ENCODE measurements at regions not wholly inside any gene's neighbourhood (a gene's known extent, or its start where the extent isn't known, plus 50 kb on each side); places are given as distances from the start of the nearest gene placed in this dataset.

- Histone ChIP-seq H3K4me1 (peaks cover 0 to 6% (median 1%) of the 10 kb centered on the region in 12 donors), H3K9me3 (no peaks in the 10 kb centered on the region), H3K27me3 (peaks cover 0 to 6% (median 0%) of the 10 kb centered on the region in 9 donors), H3K4me3 (peak overlapping the region in 11 of 12 donors; percentile 37 to 59 (median 57)), H3K36me3 (no peaks in the 10 kb centered on the region), H3K27ac (peak overlapping the region in 1 of 12 donors; percentile 0)
- TF ChIP-seq, protein P1, sequence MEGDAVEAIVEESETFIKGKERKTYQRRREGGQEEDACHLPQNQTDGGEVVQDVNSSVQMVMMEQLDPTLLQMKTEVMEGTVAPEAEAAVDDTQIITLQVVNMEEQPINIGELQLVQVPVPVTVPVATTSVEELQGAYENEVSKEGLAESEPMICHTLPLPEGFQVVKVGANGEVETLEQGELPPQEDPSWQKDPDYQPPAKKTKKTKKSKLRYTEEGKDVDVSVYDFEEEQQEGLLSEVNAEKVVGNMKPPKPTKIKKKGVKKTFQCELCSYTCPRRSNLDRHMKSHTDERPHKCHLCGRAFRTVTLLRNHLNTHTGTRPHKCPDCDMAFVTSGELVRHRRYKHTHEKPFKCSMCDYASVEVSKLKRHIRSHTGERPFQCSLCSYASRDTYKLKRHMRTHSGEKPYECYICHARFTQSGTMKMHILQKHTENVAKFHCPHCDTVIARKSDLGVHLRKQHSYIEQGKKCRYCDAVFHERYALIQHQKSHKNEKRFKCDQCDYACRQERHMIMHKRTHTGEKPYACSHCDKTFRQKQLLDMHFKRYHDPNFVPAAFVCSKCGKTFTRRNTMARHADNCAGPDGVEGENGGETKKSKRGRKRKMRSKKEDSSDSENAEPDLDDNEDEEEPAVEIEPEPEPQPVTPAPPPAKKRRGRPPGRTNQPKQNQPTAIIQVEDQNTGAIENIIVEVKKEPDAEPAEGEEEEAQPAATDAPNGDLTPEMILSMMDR (IDR thresholded peaks at IDR 0.05) = peak; percentile 55 to 94 (median 82)
- no peak for TF ChIP-seq POLR2A (IDR thresholded peaks at IDR 0.05)
- intact Hi-C loops (cut with DNase I) = loop anchor here in 7 of 10 donors (5.0 to 10.0 kb wide), 7 partner anchors 89 to 484 kb away; partner anchors contain the start of gene ANXA2R (in 3 of the 7)
- peak; percentile 91 to 95 (median 94) for ATAC-seq
- 8 to 11% (median 9%) methylated on average over 30 of the region's 30 CpGs for WGBS, 4 donors
- peak; percentile 87 to 94 (median 92) for DNase-seq
Measured at GRCh38 chr5:42908509-42909488, 97.1 kb upstream of the SELENOP start.

DNA sequence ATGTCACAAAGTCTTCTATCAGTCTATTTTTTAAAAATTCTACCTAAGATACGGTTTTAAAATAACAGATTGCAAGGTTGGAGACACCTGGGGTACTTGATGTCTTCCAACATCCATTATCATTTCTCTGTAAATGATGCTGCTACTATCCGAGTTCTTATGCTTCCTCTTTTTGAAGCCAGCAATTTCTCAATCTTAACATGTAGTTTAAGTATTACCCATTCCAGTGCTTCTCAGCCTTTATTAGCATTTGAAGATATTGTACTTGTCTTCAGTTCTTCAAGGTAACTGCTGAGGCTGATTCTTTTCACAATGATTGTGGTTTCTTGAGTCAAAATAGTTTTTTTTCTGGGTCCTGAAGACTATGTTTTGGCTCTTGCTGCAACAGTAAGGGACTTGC, 96.4 kb upstream of the SELENOP start:
- no peak for ATAC-seq
- Histone ChIP-seq H3K27ac (no peak overlapping the region), H3K9me3 (no peaks in the 10 kb centered on the region), H3K4me1 (peaks cover 0 to 6% (median 1%) of the 10 kb centered on the region in 12 donors), H3K36me3 (no peaks in the 10 kb centered on the region), H3K4me3 (peak overlapping the region in 9 of 12 donors; percentile 38 to 59 (median 57)), H3K27me3 (peaks cover 0 to 6% (median 0%) of the 10 kb centered on the region in 9 donors)
- intact Hi-C loops (cut with DNase I) = loop anchor here in 7 of 10 donors (5.0 to 10.0 kb wide), 7 partner anchors 89 to 484 kb away; partner anchors contain the start of gene ANXA2R (in 3 of the 7)
- 45 to 71% (median 51%) methylated on average over 2 of the region's 2 CpGs for WGBS, 4 donors
- no peak for TF ChIP-seq POLR2A (IDR thresholded peaks at IDR 0.05)
- TF ChIP-seq, protein P1 (IDR thresholded peaks at IDR 0.05) = no peak
- DNase-seq = no peak

DNA sequence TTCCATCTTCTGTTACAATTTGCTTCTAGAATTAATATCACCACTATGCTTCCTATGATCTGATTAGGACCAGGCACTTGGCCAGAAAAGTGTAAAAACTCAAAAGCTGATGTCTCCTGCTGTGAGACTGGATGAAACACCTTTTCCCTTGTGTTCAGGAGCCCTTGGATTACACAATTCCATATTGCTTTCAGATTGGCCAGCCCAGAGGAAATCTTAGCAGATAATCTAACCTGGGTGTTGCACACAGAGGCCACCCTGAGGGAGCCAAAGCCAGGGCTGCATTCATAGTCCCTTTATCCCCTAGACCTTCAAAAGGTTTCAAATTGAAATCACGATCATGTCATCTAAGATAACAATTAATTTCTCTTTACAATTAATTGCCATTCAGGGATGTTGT, 94.1 kb upstream of the SELENOP start:
- Histone ChIP-seq H3K27me3 (peaks cover 0 to 6% (median 0%) of the 10 kb centered on the region in 9 donors), H3K27ac (no peak overlapping the region), H3K9me3 (no peaks in the 10 kb centered on the region), H3K36me3 (no peaks in the 10 kb centered on the region), H3K4me3 (no peak overlapping the region), H3K4me1 (peaks cover 0 to 6% (median 1%) of the 10 kb centered on the region in 12 donors)
- no peak for ATAC-seq
- TF ChIP-seq, protein P1 (IDR thresholded peaks at IDR 0.05) = no peak
- TF ChIP-seq POLR2A (IDR thresholded peaks at IDR 0.05) = no peak
- intact Hi-C loops (cut with DNase I) = loop anchor here in 7 of 10 donors (5.0 to 10.0 kb wide), 7 partner anchors 91 to 486 kb away; partner anchors contain the start of gene ANXA2R (in 3 of the 7)
- 86 to 97% (median 87%) methylated on average over 1 of the region's 1 CpG for WGBS, 4 donors
- no peak for DNase-seq

DNA sequence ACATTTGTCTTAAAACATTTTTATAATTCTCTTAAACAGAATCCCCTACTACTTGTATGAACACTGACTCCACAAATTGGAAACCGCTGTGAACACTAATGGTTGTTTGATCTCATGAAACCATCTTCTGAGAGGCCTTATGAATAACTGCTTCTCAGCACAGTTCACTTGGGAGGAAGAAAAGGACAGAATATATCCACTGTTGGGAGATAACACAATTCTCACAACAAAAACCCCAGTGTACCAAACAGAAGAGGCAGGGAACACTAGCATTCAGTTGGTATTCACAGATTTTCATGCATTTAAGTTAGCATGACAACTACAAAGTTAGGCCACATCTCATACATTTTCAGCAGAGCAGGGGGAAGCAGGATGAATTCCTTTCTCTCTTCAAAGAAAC, 89.0 kb upstream of the SELENOP start:
- ATAC-seq (no peak), DNase-seq (no peak)
- Histone ChIP-seq H3K27me3 (peaks cover 0 to 4% (median 0%) of the 10 kb centered on the region in 9 donors), H3K9me3 (no peaks in the 10 kb centered on the region), H3K27ac (no peak overlapping the region), H3K4me1 (no peaks in the 10 kb centered on the region), H3K36me3 (no peaks in the 10 kb centered on the region), H3K4me3 (no peak overlapping the region)
- TF ChIP-seq POLR2A (IDR thresholded peaks at IDR 0.05) = no peak
- TF ChIP-seq, protein P1 (IDR thresholded peaks at IDR 0.05) = no peak
- WGBS, 4 donors = 87 to 95% (median 91%) methylated on average over 1 of the region's 1 CpG
- intact Hi-C loops (cut with DNase I) = loop anchor here in 2 of 10 donors (10.0 kb wide), 1 partner anchor 204 kb away; no protein-coding TSS in a partner anchor
